ENCODE measurements at regions not wholly inside any gene's neighbourhood (a gene's known extent, or its start where the extent isn't known, plus 50 kb on each side); places are given as distances from the start of the nearest gene placed in this dataset.

- H3K36me3 Mint-ChIP-seq (ENCODE audit: low read depth): no peaks in the 10 kb centered on the region
- H3K4me1 Mint-ChIP-seq (ENCODE audit: low read depth): no peaks in the 10 kb centered on the region
- H3K27ac Mint-ChIP-seq: no peak overlapping the region
- no peaks in the 10 kb centered on the region for H3K27me3 Mint-ChIP-seq (ENCODE audit: low read depth)
- no peak overlapping the region for H3K4me3 Mint-ChIP-seq
- peaks cover 16% of the 10 kb centered on the region for H3K9me3 Mint-ChIP-seq
- DNase-seq (ENCODE audit: low spot score): no peak
These were observed 346.6 kb downstream of the RSL24D1 start for GRCh38 chr15:54850101-54850500.

DNA sequence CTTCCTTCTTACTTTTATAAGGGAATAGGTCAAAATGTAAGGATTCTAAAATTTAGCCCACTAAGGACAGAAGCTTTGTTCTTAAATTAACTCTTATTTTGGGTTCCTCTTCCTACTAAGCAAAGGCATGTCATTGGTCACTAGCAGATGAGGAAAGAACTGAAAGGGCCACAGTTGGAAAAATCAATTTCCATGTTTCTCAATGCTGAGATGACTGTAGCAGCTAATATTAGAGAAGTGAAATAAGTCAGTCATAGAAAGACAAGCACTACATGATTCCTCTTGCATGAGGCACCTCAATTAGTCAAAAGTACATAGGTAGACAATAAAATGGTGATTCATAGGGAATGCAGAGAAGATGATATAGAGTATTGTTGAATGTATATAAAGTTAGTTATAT lies 353.7 kb downstream of the RSL24D1 start:
- no peak overlapping the region for H3K27ac Mint-ChIP-seq
- DNase-seq (ENCODE audit: low spot score): no peak
- H3K27me3 Mint-ChIP-seq (ENCODE audit: low read depth): no peaks in the 10 kb centered on the region
- no peak overlapping the region for H3K4me3 Mint-ChIP-seq
- no peaks in the 10 kb centered on the region for H3K36me3 Mint-ChIP-seq (ENCODE audit: low read depth)
- no peaks in the 10 kb centered on the region for H3K9me3 Mint-ChIP-seq
- no peaks in the 10 kb centered on the region for H3K4me1 Mint-ChIP-seq (ENCODE audit: low read depth)

DNA sequence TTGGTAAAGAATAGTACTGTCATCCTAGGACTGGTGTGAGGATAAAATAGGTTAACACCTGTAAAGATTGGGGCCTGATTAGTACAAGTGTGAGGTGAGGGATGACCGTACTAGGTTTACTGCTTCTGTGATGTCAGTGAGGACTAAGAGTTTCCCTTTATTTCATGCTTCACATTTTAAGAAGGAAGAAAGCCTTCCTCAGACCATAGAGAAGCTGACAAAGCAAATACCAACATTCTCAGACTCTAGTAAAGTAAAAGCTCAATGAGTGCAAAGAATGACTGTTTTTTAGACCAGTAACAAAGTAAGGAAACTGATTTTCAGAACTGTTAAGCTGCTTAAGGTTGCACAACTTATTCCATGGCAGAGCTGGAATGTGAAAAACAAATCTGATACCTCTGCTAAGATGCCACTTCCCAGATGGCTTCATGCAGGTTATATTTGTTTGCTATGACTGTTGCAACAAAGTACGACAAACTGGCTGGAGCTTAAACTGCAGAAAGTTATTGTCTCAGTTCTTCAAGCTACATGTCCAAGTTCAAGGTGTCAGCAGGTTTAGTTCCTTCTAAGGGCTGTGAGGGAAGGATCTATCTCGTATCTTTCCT lies 354.9 kb downstream of the RSL24D1 start:
- Mint-ChIP-seq H3K4me1 (ENCODE audit: low read depth) (no peaks in the 10 kb centered on the region), H3K27me3 (ENCODE audit: low read depth) (no peaks in the 10 kb centered on the region), H3K36me3 (ENCODE audit: low read depth) (no peaks in the 10 kb centered on the region), H3K9me3 (no peaks in the 10 kb centered on the region), H3K27ac (no peak overlapping the region), H3K4me3 (no peak overlapping the region)
- DNase-seq (ENCODE audit: low spot score): no peak

- DNase-seq (ENCODE audit: low spot score): no peak
- Mint-ChIP-seq H3K27me3 (ENCODE audit: low read depth) (no peaks in the 10 kb centered on the region), H3K36me3 (ENCODE audit: low read depth) (no peaks in the 10 kb centered on the region), H3K4me3 (no peak overlapping the region), H3K27ac (no peak overlapping the region), H3K4me1 (ENCODE audit: low read depth) (no peaks in the 10 kb centered on the region), H3K9me3 (no peaks in the 10 kb centered on the region)
These were observed 355.9 kb downstream of the RSL24D1 start for GRCh38 chr15:54840621-54841398.

- H3K36me3 Mint-ChIP-seq (ENCODE audit: low read depth): no peaks in the 10 kb centered on the region
- H3K4me3 Mint-ChIP-seq: no peak overlapping the region
- H3K27me3 Mint-ChIP-seq (ENCODE audit: low read depth): no peaks in the 10 kb centered on the region
- H3K27ac Mint-ChIP-seq: no peak overlapping the region
- DNase-seq (ENCODE audit: low spot score): no peak
- no peaks in the 10 kb centered on the region for H3K4me1 Mint-ChIP-seq (ENCODE audit: low read depth)
- H3K9me3 Mint-ChIP-seq: no peaks in the 10 kb centered on the region
These were observed 357.4 kb downstream of the RSL24D1 start for GRCh38 chr15:54839379-54839778.

DNA sequence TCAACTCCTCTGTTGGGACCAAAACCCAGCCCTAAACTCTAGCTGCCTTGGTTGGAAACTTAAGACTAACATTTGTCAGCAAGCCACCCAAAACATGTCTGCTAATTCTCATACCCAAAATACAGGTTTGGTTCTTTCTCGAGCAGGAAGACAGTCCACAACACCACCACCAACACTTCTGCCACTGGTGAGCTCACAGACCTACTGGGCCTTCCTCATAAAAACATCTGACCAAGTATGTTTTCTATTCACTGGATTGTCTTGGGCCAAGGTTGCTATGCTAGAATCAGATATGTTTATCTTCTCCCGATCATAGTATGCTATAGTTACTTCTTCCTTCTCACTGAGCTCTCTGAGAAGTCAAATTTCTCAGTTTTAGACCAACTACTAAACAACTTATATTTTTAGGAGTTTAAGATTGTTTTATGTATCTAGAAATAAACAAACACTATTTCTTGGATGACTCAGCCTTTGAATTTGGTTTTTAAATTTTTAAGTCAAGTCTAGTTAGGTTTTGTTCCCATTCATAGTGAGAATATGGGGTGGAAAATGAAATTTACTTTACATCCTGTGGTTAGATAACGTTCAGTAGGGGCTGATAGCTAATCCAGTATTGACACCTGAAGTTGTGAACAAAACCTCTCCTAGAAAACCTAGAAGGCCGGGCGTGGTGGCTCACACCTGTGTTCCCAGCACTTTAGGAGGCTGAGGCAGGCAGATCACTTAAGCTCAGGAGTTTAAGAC lies 360.5 kb downstream of the RSL24D1 start:
- H3K36me3 Mint-ChIP-seq (ENCODE audit: low read depth): no peaks in the 10 kb centered on the region
- no peaks in the 10 kb centered on the region for H3K4me1 Mint-ChIP-seq (ENCODE audit: low read depth)
- no peak overlapping the region for H3K27ac Mint-ChIP-seq
- H3K27me3 Mint-ChIP-seq (ENCODE audit: low read depth): no peaks in the 10 kb centered on the region
- no peak overlapping the region for H3K4me3 Mint-ChIP-seq
- H3K9me3 Mint-ChIP-seq: no peaks in the 10 kb centered on the region
- DNase-seq (ENCODE audit: low spot score): no peak

GRCh38 chr15:54829821-54830220 lies 366.9 kb downstream of the RSL24D1 start:
- no peak for DNase-seq (ENCODE audit: low spot score)
- Mint-ChIP-seq H3K27ac (no peak overlapping the region), H3K9me3 (peaks cover 4% of the 10 kb centered on the region), H3K36me3 (ENCODE audit: low read depth) (no peaks in the 10 kb centered on the region), H3K27me3 (ENCODE audit: low read depth) (no peaks in the 10 kb centered on the region), H3K4me1 (ENCODE audit: low read depth) (no peaks in the 10 kb centered on the region), H3K4me3 (no peak overlapping the region)

DNA sequence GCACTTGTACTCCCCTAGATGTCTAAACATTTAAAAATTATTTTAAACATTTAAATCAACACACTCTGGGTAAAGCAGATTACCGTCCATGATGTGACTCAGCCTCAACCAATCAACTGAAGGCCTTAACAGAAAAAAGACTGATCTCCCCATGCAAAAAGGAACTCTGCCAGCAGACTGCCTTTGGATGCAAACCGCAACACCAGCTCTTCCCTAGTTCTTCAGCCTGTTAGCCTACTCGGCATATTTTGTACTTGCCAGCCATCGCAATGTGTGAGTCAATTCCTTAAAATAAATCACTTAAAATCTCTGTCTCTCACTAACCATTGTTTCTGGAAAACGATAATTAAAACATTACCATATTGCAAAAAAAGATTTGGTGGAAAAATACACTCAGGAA lies 375.9 kb downstream of the RSL24D1 start:
- Mint-ChIP-seq H3K9me3 (peaks cover 3% of the 10 kb centered on the region), H3K27me3 (ENCODE audit: low read depth) (no peaks in the 10 kb centered on the region), H3K4me1 (ENCODE audit: low read depth) (no peaks in the 10 kb centered on the region), H3K4me3 (no peak overlapping the region), H3K27ac (no peak overlapping the region), H3K36me3 (ENCODE audit: low read depth) (no peaks in the 10 kb centered on the region)
- DNase-seq (ENCODE audit: low spot score): no peak

GRCh38 chr15:54820098-54820497 lies 376.6 kb downstream of the RSL24D1 start:
- no peak overlapping the region for H3K27ac Mint-ChIP-seq
- H3K27me3 Mint-ChIP-seq (ENCODE audit: low read depth): no peaks in the 10 kb centered on the region

GRCh38 chr15:54816401-54816800 lies 380.3 kb downstream of the RSL24D1 start:
- H3K27me3 Mint-ChIP-seq (ENCODE audit: low read depth): no peaks in the 10 kb centered on the region

More at GRCh38 chr15:54820098-54820497, 376.6 kb downstream of the RSL24D1 start:
- Mint-ChIP-seq H3K4me1 (ENCODE audit: low read depth) (no peaks in the 10 kb centered on the region), H3K4me3 (no peak overlapping the region), H3K9me3 (peaks cover 3% of the 10 kb centered on the region), H3K36me3 (ENCODE audit: low read depth) (no peaks in the 10 kb centered on the region)
- DNase-seq (ENCODE audit: low spot score): no peak

DNA sequence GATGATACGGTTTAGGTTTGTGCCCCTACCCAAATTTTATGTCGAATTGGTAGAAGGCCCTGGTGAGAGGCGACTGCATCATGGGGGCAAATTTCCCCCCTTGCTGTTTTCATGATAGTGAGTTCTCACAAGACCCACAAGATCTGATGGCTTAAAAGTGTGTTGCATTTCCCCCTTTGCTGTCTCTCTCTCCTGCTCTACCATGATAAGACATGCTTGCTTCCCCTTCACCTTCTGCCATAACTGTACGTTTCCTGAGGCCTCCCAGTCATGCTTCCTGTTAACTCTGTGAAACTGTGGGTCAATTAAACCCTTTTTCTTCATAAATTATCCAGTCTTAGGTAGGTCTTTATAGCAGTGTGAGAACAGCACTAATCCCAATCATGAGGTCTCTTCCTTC lies 381.2 kb downstream of the RSL24D1 start:
- Mint-ChIP-seq H3K36me3 (ENCODE audit: low read depth) (no peaks in the 10 kb centered on the region), H3K9me3 (peaks cover 3% of the 10 kb centered on the region), H3K4me3 (no peak overlapping the region), H3K27ac (no peak overlapping the region), H3K4me1 (ENCODE audit: low read depth) (no peaks in the 10 kb centered on the region), H3K27me3 (ENCODE audit: low read depth) (no peaks in the 10 kb centered on the region)
- no peak for DNase-seq (ENCODE audit: low spot score)

More at GRCh38 chr15:54816401-54816800, 380.3 kb downstream of the RSL24D1 start:
- Mint-ChIP-seq H3K4me3 (no peak overlapping the region), H3K27ac (no peak overlapping the region), H3K9me3 (peaks cover 3% of the 10 kb centered on the region), H3K4me1 (ENCODE audit: low read depth) (no peaks in the 10 kb centered on the region), H3K36me3 (ENCODE audit: low read depth) (no peaks in the 10 kb centered on the region)
- no peak for DNase-seq (ENCODE audit: low spot score)

DNA sequence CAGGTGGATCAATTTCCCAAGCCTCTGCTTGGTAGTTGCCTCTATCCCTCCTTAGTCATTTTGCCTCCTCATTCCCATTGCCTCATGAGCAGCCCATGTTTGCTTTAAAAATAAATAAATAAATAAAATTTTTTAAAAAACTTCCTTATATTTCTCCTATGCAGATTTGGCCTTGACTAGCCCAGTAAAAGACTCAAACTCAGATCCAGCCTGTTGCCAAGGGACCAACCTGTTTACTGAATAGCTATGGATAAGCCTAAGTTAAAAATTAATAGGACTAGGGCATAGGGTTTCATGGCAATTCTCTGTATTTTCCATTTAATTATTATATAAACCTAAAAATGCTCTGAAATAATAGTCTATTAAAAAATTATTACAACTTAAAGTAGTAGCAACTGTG lies 384.4 kb downstream of the RSL24D1 start:
- H3K4me1 Mint-ChIP-seq (ENCODE audit: low read depth): no peaks in the 10 kb centered on the region
- H3K36me3 Mint-ChIP-seq (ENCODE audit: low read depth): no peaks in the 10 kb centered on the region
- no peak overlapping the region for H3K27ac Mint-ChIP-seq
- H3K4me3 Mint-ChIP-seq: no peak overlapping the region
- no peak for DNase-seq (ENCODE audit: low spot score)
- H3K9me3 Mint-ChIP-seq: peaks cover 3% of the 10 kb centered on the region
- no peaks in the 10 kb centered on the region for H3K27me3 Mint-ChIP-seq (ENCODE audit: low read depth)

GRCh38 chr15:54810496-54810895 lies 386.2 kb downstream of the RSL24D1 start:
- Mint-ChIP-seq H3K4me3 (no peak overlapping the region), H3K36me3 (ENCODE audit: low read depth) (no peaks in the 10 kb centered on the region), H3K4me1 (ENCODE audit: low read depth) (no peaks in the 10 kb centered on the region), H3K27me3 (ENCODE audit: low read depth) (no peaks in the 10 kb centered on the region), H3K27ac (no peak overlapping the region), H3K9me3 (peaks cover 3% of the 10 kb centered on the region)
- no peak for DNase-seq (ENCODE audit: low spot score)

DNA sequence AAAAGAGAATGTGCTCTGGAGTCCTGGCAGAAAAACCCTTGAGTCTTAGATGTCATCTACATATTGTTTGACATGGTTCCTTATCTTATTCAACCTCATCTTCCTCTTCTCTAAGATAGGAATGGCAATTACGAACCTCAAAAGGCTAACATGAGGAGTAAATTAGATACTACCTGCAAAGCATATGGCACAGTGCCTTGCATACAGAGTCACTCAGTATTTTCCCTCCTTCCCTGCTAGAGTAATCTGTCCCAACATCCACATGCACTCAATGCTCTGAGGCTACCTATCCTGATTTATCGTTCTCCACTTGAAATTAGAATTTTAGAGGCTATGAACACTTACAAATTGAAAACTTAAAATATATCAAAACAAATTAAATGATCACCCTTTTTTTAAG lies 386.7 kb downstream of the RSL24D1 start:
- no peaks in the 10 kb centered on the region for H3K27me3 Mint-ChIP-seq (ENCODE audit: low read depth)
- no peak for DNase-seq (ENCODE audit: low spot score)
- H3K9me3 Mint-ChIP-seq: peaks cover 3% of the 10 kb centered on the region
- H3K4me3 Mint-ChIP-seq: no peak overlapping the region
- H3K4me1 Mint-ChIP-seq (ENCODE audit: low read depth): no peaks in the 10 kb centered on the region
- no peak overlapping the region for H3K27ac Mint-ChIP-seq
- no peaks in the 10 kb centered on the region for H3K36me3 Mint-ChIP-seq (ENCODE audit: low read depth)
